T-cell (primary cell): ENCODE measurements at regions not wholly inside any gene's neighbourhood (a gene's known extent, or its start where the extent isn't known, plus 50 kb on each side); places are given as distances from the start of the nearest gene placed in this dataset.

Source experiments
- ATAC-seq, 4 experiments: fragments of 200-7000 bp in 3 of 4; fragments of 150-1000 bp in 1 of 4; cut with Tn5 transposase; replicated peaks in 1 of 4; 1 replicate in 3 of 4; 2 replicates in 1 of 4; pipeline ENCODE4 v1.10.0; 2021; ENCODE audit warnings: moderate library complexity in 3 of 4, mild to moderate bottlenecking in 2 of 4, moderate number of reproducible peaks in 1 of 4
- CTCF ChIA-PET, 2 donors: fragments of 300-600 bp; sonication (Branson Sonifier 250); formaldehyde crosslinking; loops; one replicate each; lab custom pipeline; 2022; ENCODE audit warnings: antibody characterized with exemption in 2 of 2; lab: Charles Lee
- POLR2A ChIA-PET, 2 donors: fragments of 300-600 bp; sonication (Branson Sonifier 250); formaldehyde crosslinking; loops; one replicate each; lab custom pipeline; 2022; ENCODE audit warnings: antibody characterized with exemption in 2 of 2; lab: Charles Lee
- DNase-seq, 35 experiments: peaks; one replicate each; pipeline versions ENCODE4 v3.0.0 to v3.0.0-alpha.2; 2013 to 2023
- H3K27ac ChIP-seq: one replicate; pipeline ENCODE4 v1.5.1; 2013; ENCODE audit warnings: low read length
- H3K27me3 ChIP-seq, 2 experiments: replicated peaks in 1 of 2; 1 replicate in 1 of 2; 2 replicates in 1 of 2; pipeline versions ENCODE4 v1.6.1 to v1.7.0; 2013; ENCODE audit warnings: low read length in 1 of 2, mixed read lengths in 1 of 2; ENCODE audit not compliant: control insufficient read depth in 2 of 2, insufficient read depth in 2 of 2; ENCODE audit errors: extremely low read depth in 1 of 2
- H3K36me3 ChIP-seq, 2 donors: 1 replicate in 1 of 2; 2 replicates in 1 of 2; pipeline versions ENCODE4 v1.6.1 to v1.7.0; 2013; ENCODE audit warnings: low read length in 1 of 2; ENCODE audit not compliant: control insufficient read depth in 2 of 2, insufficient read depth in 1 of 2; ENCODE audit errors: extremely low read depth in 1 of 2
- H3K4me1 ChIP-seq, 2 experiments: 1 replicate in 1 of 2; 2 replicates in 1 of 2; pipeline versions ENCODE4 v1.6.1 to v1.7.0; 2013; ENCODE audit warnings: low read length in 2 of 2, mixed read lengths in 1 of 2; ENCODE audit not compliant: insufficient read depth in 2 of 2, control insufficient read depth in 1 of 2; ENCODE audit errors: extremely low read depth in 1 of 2
- H3K4me3 ChIP-seq, 2 donors: 1 replicate in 1 of 2; 2 replicates in 1 of 2; pipeline versions ENCODE4 v1.5.1 to v1.7.0; 2013; ENCODE audit warnings: mild to moderate bottlenecking in 2 of 2, low read length in 1 of 2, moderate library complexity in 1 of 2; ENCODE audit not compliant: control insufficient read depth in 1 of 2; ENCODE audit errors: extremely low read depth in 1 of 2
- H3K9me3 ChIP-seq: 2 replicates; pipeline ENCODE4 v1.7.0; 2013
- H3K27ac Mint-ChIP-seq, 2 donors: one replicate each; pipeline ENCODE4 v1.8.0; 2020 to 2021; ENCODE audit warnings: mild to moderate bottlenecking in 2 of 2, mixed read lengths in 2 of 2
- H3K27me3 Mint-ChIP-seq, 2 donors: one replicate each; pipeline ENCODE4 v1.8.0; 2021 to 2022; ENCODE audit warnings: mixed read lengths in 2 of 2
- H3K36me3 Mint-ChIP-seq: one replicate; pipeline ENCODE4 v1.8.0; 2021; ENCODE audit warnings: mixed read lengths
- H3K4me1 Mint-ChIP-seq, 3 donors: one replicate each; pipeline ENCODE4 v1.8.0; 2020 to 2022; ENCODE audit warnings: mixed read lengths in 3 of 3, mild to moderate bottlenecking in 1 of 3
- H3K4me3 Mint-ChIP-seq, 3 donors: one replicate each; pipeline ENCODE4 v1.8.0; 2020 to 2022; ENCODE audit warnings: mild to moderate bottlenecking in 3 of 3, mixed read lengths in 3 of 3, moderate library complexity in 3 of 3
- H3K9me3 Mint-ChIP-seq, 3 donors: one replicate each; pipeline ENCODE4 v1.8.0; 2020 to 2022; ENCODE audit warnings: mixed read lengths in 3 of 3
- WGBS: methylation state at CpG from one replicate; pipeline ENCODE4 v1.1.5; 2013; ENCODE audit warnings: missing lambda C conversion rate; ENCODE audit not compliant: insufficient coverage; 5-methylcytosine and 5-hydroxymethylcytosine counted together

- CTCF ChIA-PET, result interaction anchor here in 1 of 2 donors (0.6 kb wide), 1 partner anchor 215 kb away, joined by 3 read pairs; no protein-coding TSS in a partner anchor
- no peak for DNase-seq
- no peak for ATAC-seq
- Mint-ChIP-seq H3K4me3 (no peak overlapping the region), H3K4me1 (no peaks in the 10 kb centered on the region), H3K27ac (no peak overlapping the region), H3K36me3 (no peaks in the 10 kb centered on the region), H3K9me3 (peaks cover 0 to under 1% (median 0%) of the 10 kb centered on the region in 3 donors), H3K27me3 (no peaks in the 10 kb centered on the region)
- no peak overlapping the region for H3K27ac ChIP-seq
- H3K9me3 ChIP-seq, result no peaks in the 10 kb centered on the region
- WGBS, result 91% methylated on average over 5 of the region's 20 CpGs
- POLR2A ChIA-PET, result no interaction called here
- no peaks in the 10 kb centered on the region for H3K4me1 ChIP-seq
- H3K4me3 ChIP-seq, result no peak overlapping the region
- H3K36me3 ChIP-seq, result no peaks in the 10 kb centered on the region
- peaks cover 0 to 7% of the 10 kb centered on the region in 2 experiments for H3K27me3 ChIP-seq
Measured at GRCh38 chr10:128981881-128982615, 485.0 kb upstream of the MGMT start.

DNA sequence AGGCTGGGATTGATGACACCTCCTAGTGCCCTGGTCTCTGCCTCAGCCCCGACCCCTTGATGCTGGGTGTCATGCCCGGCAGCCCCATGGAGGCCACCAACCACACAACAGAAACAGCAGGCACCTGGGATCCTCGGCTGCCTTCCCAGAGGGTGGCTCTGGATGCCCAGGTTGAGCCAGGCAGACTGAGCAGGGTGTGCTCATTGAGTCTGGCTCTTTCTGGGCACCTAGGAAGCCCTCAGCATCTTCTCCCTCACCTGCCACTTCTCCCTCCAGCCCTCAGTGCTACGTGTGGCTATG, 484.5 kb upstream of the MGMT start:
- H3K4me1 Mint-ChIP-seq, result no peaks in the 10 kb centered on the region
- ChIA-PET POLR2A (no interaction called here), CTCF (interaction anchor here in 1 of 2 donors (0.6 kb wide), 1 partner anchor 216 kb away, joined by 3 read pairs; no protein-coding TSS in a partner anchor)
- H3K27ac Mint-ChIP-seq, result no peak overlapping the region
- Histone ChIP-seq H3K36me3 (no peaks in the 10 kb centered on the region), H3K27ac (no peak overlapping the region), H3K4me1 (no peaks in the 10 kb centered on the region), H3K9me3 (no peaks in the 10 kb centered on the region), H3K4me3 (no peak overlapping the region), H3K27me3 (peaks cover 0 to 7% of the 10 kb centered on the region in 2 experiments)
- peaks cover 0 to 3% (median 0%) of the 10 kb centered on the region in 3 donors for H3K9me3 Mint-ChIP-seq
- DNase-seq (no peak), ATAC-seq (no peak)
- no peaks in the 10 kb centered on the region for H3K36me3 Mint-ChIP-seq
- 81% methylated on average over 4 of the region's 4 CpGs for WGBS
- peaks cover 0 to 4% of the 10 kb centered on the region in 2 donors for H3K27me3 Mint-ChIP-seq
- no peak overlapping the region for H3K4me3 Mint-ChIP-seq

DNA sequence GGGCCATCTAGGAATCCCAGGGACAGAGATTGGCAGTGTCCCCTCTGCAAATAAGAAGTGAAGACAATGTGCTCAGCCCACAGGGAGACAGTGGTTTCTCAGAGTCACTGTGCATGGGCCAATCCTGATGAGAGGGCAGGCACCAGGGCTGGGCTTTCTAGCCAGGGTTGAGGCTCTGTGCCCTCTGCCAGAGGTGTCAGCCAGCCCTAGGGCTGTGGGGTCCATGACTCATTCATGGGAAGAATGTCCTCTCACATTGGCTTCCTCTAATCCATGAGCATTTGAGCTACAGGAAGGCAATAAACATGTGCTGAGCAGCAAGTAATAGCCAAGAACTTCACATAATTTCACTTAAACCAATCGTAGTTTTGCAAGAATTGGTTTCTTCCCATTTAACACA, 482.0 kb upstream of the MGMT start:
- H3K9me3 ChIP-seq, result no peaks in the 10 kb centered on the region
- no peak overlapping the region for H3K27ac Mint-ChIP-seq
- 30% methylated on average over 1 of the region's 1 CpG for WGBS
- peaks cover 2 to 7% of the 10 kb centered on the region in 2 donors for H3K27me3 Mint-ChIP-seq
- H3K4me1 ChIP-seq, result no peaks in the 10 kb centered on the region
- ChIA-PET CTCF (no interaction called here), POLR2A (no interaction called here)
- DNase-seq (no peak), ATAC-seq (no peak)
- peaks cover 0 to 5% of the 10 kb centered on the region in 2 experiments for H3K27me3 ChIP-seq
- no peak overlapping the region for H3K4me3 ChIP-seq
- H3K36me3 Mint-ChIP-seq, result no peaks in the 10 kb centered on the region
- no peaks in the 10 kb centered on the region for H3K4me1 Mint-ChIP-seq
- no peaks in the 10 kb centered on the region for H3K36me3 ChIP-seq
- no peak overlapping the region for H3K27ac ChIP-seq
- no peak overlapping the region for H3K4me3 Mint-ChIP-seq
- peaks cover 0 to 3% (median 0%) of the 10 kb centered on the region in 3 donors for H3K9me3 Mint-ChIP-seq

DNA sequence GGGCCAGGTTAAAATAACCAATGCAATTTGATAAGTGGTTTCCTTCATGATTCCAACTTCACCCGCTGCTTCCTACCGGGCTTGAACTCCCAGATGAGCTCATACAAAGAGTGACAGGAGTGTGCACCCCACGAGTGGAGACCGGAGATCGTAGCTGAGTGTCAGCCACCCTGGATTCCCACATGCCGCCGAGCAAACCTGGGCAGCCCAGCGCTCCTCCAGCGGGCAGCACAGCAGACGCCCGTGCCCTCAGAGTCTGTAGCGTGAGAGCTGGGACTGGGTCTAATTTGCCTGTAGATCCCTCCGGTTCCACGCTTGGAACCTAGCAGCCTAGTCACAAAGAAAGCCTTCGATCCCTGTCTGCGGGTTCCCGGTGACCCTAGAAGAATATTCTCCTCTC, 476.1 kb upstream of the MGMT start:
- no peak for ATAC-seq
- 92% methylated on average over 17 of the region's 17 CpGs for WGBS
- H3K4me3 Mint-ChIP-seq, result no peak overlapping the region
- no peak overlapping the region for H3K27ac Mint-ChIP-seq
- ChIA-PET POLR2A (no interaction called here), CTCF (no interaction called here)
- H3K27ac ChIP-seq, result no peak overlapping the region
- H3K4me3 ChIP-seq, result no peak overlapping the region
- H3K9me3 Mint-ChIP-seq, result peaks cover 0 to 3% (median 0%) of the 10 kb centered on the region in 3 donors
- H3K27me3 ChIP-seq, result peaks cover 0 to 5% of the 10 kb centered on the region in 2 experiments
- no peak for DNase-seq
- H3K4me1 Mint-ChIP-seq, result no peaks in the 10 kb centered on the region
- peaks cover 2 to 7% of the 10 kb centered on the region in 2 donors for H3K27me3 Mint-ChIP-seq
- no peaks in the 10 kb centered on the region for H3K36me3 ChIP-seq
- no peaks in the 10 kb centered on the region for H3K36me3 Mint-ChIP-seq
- no peaks in the 10 kb centered on the region for H3K9me3 ChIP-seq
- H3K4me1 ChIP-seq, result no peaks in the 10 kb centered on the region

DNA sequence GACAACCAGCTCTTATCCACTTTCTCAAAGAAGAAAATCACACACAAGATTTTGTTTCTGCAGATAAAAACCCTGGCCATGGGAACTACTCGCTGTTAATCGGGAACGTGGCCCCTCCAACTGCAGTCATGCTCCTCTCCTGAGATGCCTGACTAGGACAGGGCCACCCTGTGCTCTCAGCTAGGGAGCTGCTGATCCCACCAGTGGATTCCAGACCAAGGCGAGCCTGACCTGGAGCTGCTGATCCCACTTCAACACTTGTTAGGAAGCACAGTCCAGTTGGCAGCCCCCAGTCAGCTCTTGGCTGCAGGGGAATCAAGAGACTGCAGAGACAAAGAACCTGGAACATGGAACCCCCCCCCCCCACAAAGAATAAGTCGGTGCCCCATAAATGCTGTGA, 474.3 kb upstream of the MGMT start:
- H3K27ac ChIP-seq, result no peak overlapping the region
- H3K27me3 ChIP-seq, result peaks cover 0 to 5% of the 10 kb centered on the region in 2 experiments
- Mint-ChIP-seq H3K36me3 (no peaks in the 10 kb centered on the region), H3K4me3 (no peak overlapping the region), H3K27ac (no peak overlapping the region), H3K27me3 (peaks cover 2% of the 10 kb centered on the region in 2 donors), H3K4me1 (no peaks in the 10 kb centered on the region), H3K9me3 (no peaks in the 10 kb centered on the region)
- H3K4me3 ChIP-seq, result no peak overlapping the region
- POLR2A ChIA-PET, result no interaction called here
- CTCF ChIA-PET, result no interaction called here
- H3K9me3 ChIP-seq, result no peaks in the 10 kb centered on the region
- DNase-seq (no peak), ATAC-seq (no peak)
- 80% methylated on average over 4 of the region's 5 CpGs for WGBS
- H3K4me1 ChIP-seq, result no peaks in the 10 kb centered on the region
- H3K36me3 ChIP-seq, result no peaks in the 10 kb centered on the region

DNA sequence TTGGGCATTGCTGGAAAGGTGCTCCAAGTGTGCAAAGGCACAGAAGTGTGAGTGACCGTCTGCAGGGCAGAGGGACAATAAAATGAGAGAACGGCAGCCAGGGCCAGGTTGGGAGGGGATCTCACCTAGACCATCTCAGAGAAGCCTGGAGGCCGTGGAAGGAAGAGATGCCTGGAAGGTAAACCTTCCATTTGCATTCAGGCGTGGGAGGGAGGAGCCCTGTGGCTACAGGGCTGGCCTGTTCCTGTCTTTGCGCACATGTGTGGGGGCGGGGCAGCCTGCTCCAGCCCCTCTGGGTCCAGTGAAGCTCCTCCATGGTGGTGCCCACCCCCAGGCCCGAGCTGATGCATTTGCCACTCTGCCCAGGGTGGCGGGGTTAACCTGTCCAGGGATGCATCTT, 473.6 kb upstream of the MGMT start:
- DNase-seq (no peak), ATAC-seq (no peak)
- Mint-ChIP-seq H3K9me3 (no peaks in the 10 kb centered on the region), H3K36me3 (no peaks in the 10 kb centered on the region), H3K27ac (no peak overlapping the region), H3K4me1 (no peaks in the 10 kb centered on the region), H3K27me3 (peaks cover 0 to 2% of the 10 kb centered on the region in 2 donors), H3K4me3 (no peak overlapping the region)
- Histone ChIP-seq H3K4me3 (no peak overlapping the region), H3K36me3 (no peaks in the 10 kb centered on the region), H3K27me3 (peaks cover 0 to 5% of the 10 kb centered on the region in 2 experiments), H3K4me1 (no peaks in the 10 kb centered on the region), H3K9me3 (no peaks in the 10 kb centered on the region), H3K27ac (no peak overlapping the region)
- CTCF ChIA-PET, result no interaction called here
- POLR2A ChIA-PET, result no interaction called here
- WGBS, result 70% methylated on average over 4 of the region's 8 CpGs
